ENCODE measurements at regions not wholly inside any gene's neighbourhood (a gene's known extent, or its start where the extent isn't known, plus 50 kb on each side); places are given as distances from the start of the nearest gene placed in this dataset.
"Not testable (repeated sequence)": the region's sequence is repeated elsewhere in the genome, so short reads cannot be mapped to it uniquely, and the experiment has no call there.

DNA sequence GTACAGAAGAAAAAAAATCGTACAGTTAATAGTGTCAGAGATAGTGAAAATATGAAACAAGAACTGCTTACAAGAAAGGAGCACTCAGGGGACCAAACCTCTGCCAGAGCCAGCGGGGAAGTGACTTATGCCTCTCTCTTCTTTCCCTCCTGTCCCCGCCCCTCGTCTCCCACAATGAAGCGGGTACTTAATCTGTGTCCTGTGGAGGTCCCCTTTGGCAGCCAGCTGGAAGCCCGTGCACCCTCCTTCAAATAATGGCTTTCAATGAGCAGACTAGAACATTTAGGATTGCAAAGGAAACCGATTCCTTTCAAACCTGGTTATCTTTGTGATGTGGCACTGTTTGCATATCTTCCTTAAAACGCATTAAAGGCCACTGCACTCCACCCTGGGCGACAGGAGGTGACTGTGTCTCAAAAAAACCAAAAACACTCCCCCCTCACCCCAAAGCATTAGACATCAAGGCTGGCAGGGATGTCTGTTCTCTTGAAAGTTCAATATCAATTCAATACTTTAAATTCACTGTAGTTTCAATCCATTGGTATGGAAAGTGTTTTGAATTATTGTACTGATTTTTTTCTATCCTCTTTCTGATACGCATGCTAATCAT lies 51.7 kb downstream of the PPIAL4C start:
- H3K4me3 ChIP-seq (ENCODE audit: low read length); DNase-seq (ENCODE audit: low read depth): not testable (repeated sequence)

DNA sequence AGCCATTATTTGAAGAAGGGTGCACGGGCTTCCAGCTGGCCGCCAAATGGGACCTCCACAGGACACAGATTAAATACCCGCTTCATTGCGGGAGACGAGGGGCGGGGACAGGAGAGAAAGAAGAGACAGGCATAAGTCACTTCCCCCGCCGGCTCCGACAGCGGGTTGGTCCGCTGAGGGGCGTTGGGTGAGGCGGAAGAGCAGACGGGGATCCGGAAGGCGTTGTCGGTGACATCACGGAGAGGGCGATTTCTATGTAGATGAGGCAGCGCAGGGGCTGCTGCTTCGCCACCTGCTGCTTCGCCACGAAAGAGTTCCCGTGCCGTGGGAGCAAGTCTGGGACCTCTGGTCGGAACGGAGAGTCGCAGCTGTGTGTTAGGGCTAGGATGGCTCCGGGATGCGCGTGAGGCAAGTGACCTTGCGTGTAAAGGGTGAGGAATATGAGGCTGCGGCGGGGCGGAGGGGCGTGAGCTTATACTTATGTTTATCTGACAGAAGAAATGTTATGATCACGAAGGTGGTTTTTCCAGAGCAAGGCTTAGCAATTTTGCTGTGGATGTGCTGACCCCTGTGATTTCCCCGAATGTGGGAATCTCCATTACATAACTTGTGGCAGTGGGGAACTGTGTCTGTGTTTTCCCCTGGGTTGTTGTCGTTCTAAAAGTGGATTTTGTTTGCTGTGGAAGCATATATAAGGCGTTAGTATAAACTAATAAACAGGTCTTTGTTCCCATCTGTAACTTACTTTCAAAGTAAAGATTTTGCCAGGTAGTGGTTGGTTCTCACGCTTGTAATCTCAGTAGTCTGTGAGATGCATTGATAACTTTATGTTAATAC lies 52.9 kb downstream of the PPIAL4C start:
- peak overlapping the region; percentile 54 for H3K4me3 ChIP-seq (ENCODE audit: low read length)
- DNase-seq (ENCODE audit: low read depth): peak; percentile 87

DNA sequence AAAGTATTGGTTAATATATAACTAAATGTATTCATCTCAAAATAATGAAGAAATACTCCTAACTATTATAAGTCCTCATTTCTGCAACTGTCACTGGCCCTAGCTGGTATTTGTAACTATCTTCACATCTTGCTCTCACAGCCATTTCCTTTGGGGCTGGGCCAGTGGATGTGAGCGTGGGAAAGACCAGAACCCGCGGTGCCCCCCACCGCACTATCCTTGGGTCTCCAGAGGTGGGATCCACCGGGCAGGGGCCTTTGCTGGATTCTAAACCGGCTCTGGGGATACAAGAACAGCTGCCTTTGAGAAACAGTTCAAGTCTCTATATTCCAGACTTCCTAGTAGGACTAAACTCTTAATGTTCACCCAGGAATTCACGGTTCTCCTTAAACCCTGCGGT lies 54.8 kb downstream of the PPIAL4C start:
- not testable (repeated sequence) for H3K4me3 ChIP-seq (ENCODE audit: low read length); DNase-seq (ENCODE audit: low read depth)

DNA sequence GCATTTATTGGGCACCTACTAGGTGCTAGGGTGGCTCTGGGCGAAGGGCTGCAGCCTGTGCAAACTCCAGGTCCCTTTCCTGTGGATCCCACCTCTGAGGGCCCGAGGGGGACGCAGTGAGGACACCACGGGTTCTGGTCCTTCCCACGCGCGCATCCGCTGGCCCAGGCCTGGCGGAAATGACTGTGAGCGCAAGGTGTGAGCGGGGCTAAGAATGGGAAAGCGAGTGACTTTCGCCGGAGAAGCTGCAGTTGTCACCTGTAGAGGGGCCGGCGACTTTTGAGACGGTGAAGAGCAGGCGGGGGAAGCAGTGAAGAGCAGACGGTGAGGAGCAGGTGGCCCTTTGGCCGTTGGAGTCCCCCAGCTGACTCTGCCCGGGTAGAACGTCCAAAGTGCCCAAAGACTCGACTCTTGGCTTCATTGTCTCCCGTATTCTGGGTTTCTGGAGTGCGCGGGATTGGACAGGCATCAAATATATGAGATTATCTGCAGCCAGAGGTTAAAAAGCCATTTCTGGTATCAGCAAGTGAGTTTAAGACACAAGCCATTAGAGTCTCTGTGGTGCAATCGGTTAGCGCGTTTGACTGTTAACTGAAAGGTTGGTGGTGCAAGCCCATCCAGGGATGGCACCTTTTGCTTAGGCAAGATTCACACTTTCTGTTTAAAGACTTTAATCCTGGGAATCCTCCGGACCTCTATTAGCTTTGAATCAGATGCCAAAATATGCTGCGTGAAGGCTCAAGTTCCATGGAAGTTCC lies 55.4 kb downstream of the PPIAL4C start:
- not testable (repeated sequence) for DNase-seq (ENCODE audit: low read depth); H3K4me3 ChIP-seq (ENCODE audit: low read length)

DNA sequence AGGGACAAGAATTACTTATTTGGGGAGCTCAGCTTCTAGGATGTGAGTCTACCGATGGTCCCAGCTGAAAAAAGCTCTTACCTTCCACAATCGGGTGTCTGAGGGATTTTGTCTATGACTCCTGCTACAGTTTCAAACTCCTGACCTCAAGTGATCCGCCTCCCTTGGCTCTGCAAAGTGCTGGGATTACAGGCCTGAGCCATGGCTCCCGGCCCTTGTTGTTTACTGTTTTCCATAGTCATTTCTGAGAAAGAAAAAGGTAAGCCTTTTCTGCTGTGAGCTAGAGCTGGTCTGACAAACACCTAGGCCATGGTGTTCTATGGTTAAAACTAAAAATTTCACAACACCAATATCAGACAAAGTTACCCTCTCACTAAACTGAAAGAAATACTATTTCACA lies 57.5 kb downstream of the PPIAL4C start:
- DNase-seq (ENCODE audit: low read depth); H3K4me3 ChIP-seq (ENCODE audit: low read length): not testable (repeated sequence)

DNA sequence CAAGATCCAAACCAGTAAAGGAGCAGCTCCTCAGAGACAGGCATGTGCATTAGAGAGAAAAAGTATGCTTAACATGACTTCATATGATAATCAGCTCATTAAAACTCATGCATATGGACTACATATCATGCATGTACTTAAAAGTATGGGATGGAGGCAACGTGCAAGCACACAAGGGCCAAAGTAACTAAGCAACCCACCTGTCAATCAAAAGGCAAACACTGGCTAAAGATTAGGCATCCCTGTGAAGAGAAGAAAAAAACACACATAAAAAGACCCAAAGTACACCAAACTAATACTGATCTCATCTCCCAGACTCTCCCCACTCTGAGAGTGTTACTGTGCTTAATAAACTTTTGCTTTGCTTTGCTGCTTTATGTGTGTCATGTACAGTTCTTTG lies 61.2 kb downstream of the PPIAL4C start:
- H3K4me3 ChIP-seq (ENCODE audit: low read length); DNase-seq (ENCODE audit: low read depth): not testable (repeated sequence)

DNA sequence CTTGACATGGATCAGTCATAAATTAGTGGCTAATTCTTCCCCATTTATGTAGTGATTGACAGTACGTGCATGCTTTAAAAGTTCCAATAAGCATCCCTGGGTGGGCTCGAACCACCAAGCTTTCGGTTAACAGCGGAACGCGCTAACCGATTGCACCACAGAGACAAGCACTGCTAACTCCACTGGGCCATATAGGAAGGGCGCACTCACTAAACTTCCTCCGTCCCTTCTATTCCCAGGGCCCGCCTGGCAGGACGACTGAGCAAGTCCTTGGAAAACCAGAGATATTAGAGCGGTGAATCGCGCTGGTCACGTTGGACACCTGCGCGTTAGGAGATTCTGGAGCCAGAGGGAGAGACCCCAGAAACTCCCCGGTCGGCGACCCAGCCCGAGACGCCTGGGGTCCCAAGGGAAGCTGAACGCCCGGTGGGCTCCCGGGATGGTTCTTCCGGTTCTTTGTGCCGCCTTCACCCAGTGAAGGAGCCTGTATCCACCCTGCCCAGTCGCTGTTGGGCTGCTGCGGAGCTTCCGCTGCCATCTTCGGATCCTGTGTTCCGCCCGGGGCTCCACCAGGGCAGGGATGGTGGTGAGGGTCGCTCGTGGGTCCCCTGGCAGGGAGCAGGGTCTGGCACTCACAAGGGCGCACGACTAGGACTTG lies 62.8 kb downstream of the PPIAL4C start:
- peak overlapping the region; percentile 47 for H3K4me3 ChIP-seq (ENCODE audit: low read length)
- not testable (repeated sequence) for DNase-seq (ENCODE audit: low read depth)

DNA sequence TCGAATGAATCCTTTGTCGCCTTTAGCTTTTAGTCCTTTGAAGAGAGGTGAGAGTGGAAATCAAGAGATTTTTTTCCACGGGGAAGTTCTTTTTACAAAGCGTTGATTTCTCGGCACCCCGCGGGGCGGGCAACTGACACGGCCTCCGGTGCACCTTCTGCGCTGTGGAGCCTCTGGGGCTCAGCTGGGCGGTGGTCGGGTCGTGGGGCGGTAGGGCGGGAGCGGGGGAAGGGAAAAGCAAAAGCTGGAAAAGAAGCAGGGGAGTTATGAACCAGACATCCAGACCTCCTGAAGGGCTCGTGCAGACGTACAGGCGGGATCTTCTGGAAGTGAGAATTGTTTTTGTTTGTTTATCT lies 63.3 kb downstream of the PPIAL4C start:
- peak overlapping the region; percentile 44 for H3K4me3 ChIP-seq (ENCODE audit: low read length)
- DNase-seq (ENCODE audit: low read depth): not testable (repeated sequence)

DNA sequence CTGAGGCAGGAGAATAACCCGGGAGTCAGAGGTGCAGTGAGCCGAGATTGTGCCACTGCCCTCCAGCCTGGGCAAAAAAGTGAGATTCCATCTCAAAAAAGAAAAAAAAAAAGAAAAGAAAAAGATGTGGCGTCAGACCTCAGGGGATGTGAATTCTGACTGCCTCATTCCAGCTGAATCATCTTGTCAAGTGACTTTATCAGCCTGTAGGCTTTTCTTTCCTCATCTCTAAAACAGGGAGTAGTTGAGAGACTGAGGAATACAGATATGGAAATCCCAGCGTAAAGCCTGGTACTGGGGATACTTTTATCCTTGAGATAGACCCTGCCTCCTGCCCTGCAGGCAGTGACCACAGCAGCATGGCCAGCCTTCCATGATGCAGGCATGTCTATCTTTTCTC lies 74.1 kb downstream of the PPIAL4C start:
- DNase-seq (ENCODE audit: low read depth); H3K4me3 ChIP-seq (ENCODE audit: low read length): not testable (repeated sequence)

DNA sequence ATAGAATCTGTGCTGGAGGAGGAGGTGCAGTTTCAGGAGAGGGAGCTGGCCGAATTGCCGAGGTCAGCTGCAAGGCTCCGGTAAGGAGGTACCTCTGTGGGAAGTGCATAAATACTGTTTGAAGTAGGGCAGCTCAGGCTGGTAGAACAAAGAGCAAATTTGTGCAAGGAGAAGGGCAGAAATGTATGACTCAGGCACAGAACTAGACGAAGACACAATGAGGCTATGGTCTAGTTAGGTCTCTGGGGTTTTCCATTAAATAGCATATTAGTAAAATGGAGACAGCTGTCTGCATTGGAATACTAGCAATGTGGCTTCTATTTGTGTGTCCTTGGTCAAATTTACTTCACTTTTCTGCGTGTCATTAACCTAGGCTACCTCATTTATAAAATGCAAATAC lies 74.5 kb downstream of the PPIAL4C start:
- H3K4me3 ChIP-seq (ENCODE audit: low read length); DNase-seq (ENCODE audit: low read depth): not testable (repeated sequence)

DNA sequence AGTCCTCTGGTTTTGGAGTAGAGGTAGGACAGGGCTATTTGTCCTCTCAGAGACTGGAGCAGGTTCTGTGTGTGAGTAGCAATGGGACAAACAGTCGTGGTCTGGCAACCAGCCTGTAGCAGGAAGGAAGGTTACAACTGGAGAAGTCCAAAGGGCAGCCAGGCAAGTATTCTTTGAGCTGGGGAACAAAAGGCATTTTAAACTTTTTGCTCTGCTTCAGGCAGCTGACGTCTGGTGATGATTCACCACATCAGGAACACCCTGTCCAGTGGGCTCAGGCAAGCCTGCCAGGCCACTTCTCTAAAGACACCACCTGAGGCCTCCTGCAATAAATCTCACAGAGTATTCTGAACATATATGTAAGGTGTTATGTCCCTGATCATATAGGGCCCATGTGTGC lies 81.0 kb downstream of the PPIAL4C start:
- DNase-seq (ENCODE audit: low read depth); H3K4me3 ChIP-seq (ENCODE audit: low read length): not testable (repeated sequence)

DNA sequence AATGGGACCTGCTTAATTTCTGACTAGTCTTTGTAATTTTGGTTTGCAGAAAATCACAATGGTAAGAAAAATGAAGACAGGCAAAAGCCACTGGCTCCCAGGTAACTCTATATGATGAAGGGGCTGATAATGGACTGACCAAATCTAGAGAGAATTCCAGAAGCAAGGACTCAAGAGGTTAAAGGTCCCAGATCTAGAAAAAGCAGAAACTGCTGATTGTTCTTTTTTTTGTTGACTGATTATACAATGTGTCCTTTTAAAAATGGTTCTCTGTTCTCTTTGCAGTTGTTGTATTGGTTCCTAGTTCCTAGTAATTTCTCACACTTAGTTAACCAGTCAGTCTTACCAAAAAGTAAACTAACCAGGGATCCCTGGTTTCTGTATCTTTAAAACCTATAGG lies 81.4 kb downstream of the PPIAL4C start:
- not testable (repeated sequence) for H3K4me3 ChIP-seq (ENCODE audit: low read length)

DNA sequence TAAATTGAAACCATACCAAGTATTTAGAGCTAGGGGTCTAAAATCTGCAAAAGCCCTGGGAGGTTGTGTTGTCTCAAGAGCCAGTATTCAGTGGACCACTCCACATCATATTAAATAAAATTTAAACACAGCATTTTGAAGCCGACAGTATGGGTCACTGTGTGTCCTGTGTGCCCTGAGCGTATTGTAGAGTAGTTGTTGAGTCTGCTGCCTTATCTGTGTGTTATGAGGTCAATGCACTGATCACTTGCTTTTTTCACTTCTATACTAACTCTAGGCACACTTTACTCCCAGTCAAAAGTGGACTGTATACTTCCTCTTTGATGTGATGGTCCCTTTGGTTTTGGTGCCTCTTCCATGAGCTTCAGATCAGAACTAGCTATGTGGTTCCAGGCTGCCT lies 81.9 kb downstream of the PPIAL4C start:
- not testable (repeated sequence) for H3K4me3 ChIP-seq (ENCODE audit: low read length); DNase-seq (ENCODE audit: low read depth)

More for the DNA sequence above, 81.4 kb downstream of the PPIAL4C start:
- not testable (repeated sequence) for DNase-seq (ENCODE audit: low read depth)

DNA sequence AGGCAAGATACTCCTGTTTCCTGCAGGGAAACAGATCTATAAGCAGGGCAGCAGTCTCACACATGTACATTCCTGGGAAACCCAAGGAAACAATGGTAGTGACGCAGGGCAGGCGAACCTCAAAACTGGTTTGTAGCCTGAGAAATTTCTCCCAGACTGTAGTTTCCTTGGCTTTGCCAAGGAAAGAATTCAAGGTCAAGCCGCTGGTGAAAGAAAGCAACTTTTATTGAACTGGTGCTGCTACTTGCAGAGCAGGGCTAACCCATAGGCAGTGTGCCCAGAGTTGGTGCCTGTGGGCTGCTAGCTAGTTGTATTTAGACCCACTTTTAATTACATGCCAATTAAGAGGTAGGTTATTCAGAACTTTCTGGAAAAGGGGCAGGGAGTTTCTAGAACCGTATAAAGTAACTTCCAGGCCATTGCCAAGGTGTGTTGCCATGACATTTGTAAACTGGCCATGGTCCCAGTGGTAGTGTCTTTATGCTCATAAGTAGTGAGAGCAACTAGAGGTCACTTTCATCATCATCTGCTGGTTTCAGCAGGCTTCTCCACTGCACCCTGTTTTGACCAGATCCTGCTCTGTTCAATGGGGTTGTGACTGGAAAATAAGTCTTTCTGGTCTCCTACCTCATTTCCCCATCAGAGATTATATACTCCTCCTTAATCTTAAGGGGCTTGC lies 89.7 kb downstream of the PPIAL4C start:
- not testable (repeated sequence) for H3K4me3 ChIP-seq (ENCODE audit: low read length); DNase-seq (ENCODE audit: low read depth)

DNA sequence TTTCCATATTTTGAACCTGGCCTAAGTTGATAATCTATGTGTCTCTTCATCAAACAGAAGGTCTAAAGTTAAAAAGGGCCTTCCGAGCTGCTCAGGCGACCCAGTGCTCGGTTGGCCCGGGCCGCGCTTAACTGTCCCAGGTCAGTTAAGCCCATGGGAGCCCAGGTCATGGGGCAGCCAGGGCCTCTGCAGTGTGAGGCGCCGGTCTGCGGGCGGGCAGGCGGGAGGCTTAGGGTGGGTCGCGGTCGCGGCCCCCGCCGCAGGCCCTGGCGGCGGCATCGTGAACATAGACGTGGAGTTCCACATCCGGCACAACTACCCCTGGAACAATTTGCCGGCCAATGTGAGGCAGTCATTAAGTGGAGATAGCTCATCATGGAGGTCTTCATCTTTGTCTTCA lies 91.3 kb downstream of the PPIAL4C start:
- DNase-seq (ENCODE audit: low read depth); H3K4me3 ChIP-seq (ENCODE audit: low read length): not testable (repeated sequence)

DNA sequence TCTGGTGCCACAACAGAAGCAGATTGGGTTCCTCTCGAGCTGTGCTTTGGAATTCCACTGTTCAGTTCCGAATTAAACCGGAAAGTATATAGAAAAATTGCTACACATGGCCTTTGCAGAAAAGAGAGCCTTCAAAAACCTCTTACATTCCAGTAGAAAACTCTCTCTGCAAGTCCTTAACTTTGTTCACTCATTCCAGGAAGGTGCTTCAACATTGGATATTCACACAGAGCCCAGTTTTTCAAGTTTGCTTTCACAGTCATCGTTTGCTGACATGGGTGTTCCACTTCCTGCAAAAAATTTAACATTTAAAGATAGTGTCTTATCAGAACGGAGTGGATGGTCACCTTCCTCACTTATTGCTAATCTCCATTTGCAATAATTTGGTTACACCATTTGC lies 93.7 kb downstream of the PPIAL4C start:
- not testable (repeated sequence) for H3K4me3 ChIP-seq (ENCODE audit: low read length); DNase-seq (ENCODE audit: low read depth)

DNA sequence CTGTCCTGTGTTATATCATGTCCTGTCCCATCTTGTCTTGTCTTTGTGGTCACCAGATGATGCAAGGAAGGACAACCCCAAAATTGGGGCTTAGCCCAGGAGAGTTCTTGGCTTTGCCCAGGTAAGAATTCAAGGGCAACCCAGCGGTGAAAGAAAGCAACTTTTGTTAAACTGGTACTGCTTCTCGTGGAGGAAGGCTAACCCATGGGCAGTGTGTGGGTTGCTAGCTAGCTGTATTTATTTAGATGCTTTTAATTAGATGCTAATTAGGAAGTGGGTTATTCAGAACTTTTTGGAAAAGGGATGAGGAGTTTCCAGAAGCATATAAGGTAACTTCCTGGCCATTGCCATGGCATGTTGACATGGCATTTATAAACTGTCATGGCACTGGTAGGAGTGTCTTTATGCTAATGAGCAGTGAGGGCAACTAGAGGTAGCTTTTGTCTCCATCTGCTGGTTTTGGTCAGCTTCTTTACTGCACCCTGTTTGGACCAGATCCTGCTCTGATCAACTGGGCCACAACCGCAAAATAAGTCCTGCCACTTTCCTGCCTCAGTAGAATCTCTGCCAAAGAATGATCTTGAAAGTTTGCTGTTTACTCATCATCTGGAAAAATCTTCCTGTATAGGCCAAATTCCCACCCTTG lies 95.8 kb upstream of the FCGR1A start:
- DNase-seq (ENCODE audit: low read depth); H3K4me3 ChIP-seq (ENCODE audit: low read length): not testable (repeated sequence)

DNA sequence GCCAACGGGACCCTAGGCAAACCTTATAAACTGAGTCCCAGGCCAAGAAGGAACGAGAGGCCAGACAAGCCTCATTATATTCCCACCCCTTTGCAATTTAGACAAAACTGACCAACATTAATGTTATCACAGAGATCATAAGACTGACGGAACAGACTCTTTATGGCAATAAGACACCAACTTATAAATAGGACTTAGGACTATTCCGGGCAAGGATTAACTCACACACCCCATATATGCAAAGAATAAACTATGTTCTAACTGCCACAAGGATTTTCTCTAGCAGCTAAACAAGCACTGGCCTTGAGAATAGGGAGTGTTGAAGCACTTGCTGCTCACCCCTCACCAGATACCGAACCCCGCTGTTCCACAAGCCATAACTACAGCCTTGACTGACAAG lies 91.1 kb upstream of the FCGR1A start:
- not testable (repeated sequence) for H3K4me3 ChIP-seq (ENCODE audit: low read length); DNase-seq (ENCODE audit: low read depth)

Measured in retinal pigment epithelial cell (primary cell).